Type B pancreatic cell (in vitro differentiated cells): ENCODE measurements at regions not wholly inside any gene's neighbourhood (a gene's known extent, or its start where the extent isn't known, plus 50 kb on each side); places are given as distances from the start of the nearest gene placed in this dataset.

Experiments
- DNase-seq: peaks from one replicate; pipeline ENCODE4 v3.0.0; 2021; ENCODE audit warnings: mixed read lengths; ENCODE audit not compliant: unreplicated experiment; ENCODE audit errors: extremely low spot score
- H3K27ac Mint-ChIP-seq: 2 replicates; pipeline ENCODE4 v1.8.0; 2021; ENCODE audit warnings: mild to moderate bottlenecking, mixed read lengths
- H3K27me3 Mint-ChIP-seq: 2 replicates; pipeline ENCODE4 v1.8.0; 2021; ENCODE audit warnings: mixed read lengths
- H3K36me3 Mint-ChIP-seq: 2 replicates; pipeline ENCODE4 v1.8.0; 2021; ENCODE audit warnings: mixed read lengths
- H3K4me1 Mint-ChIP-seq: one replicate; pipeline ENCODE4 v1.8.0; 2021; ENCODE audit warnings: mixed read lengths; ENCODE audit not compliant: unreplicated experiment
- H3K4me3 Mint-ChIP-seq: 2 replicates; pipeline ENCODE4 v1.8.0; 2021; ENCODE audit warnings: mild to moderate bottlenecking, mixed read lengths
- H3K9me3 Mint-ChIP-seq: 2 replicates; pipeline ENCODE4 v1.8.0; 2021; ENCODE audit warnings: mixed read lengths
- TF ChIP-seq, protein P1 (sequence below): fragments of 200-600 bp; sonication (generic); conservative IDR thresholded peaks from 2 replicates; pipeline ENCODE4 v1.5.0; 2021; ENCODE audit warnings: antibody characterized with exemption, mild to moderate bottlenecking

DNA sequence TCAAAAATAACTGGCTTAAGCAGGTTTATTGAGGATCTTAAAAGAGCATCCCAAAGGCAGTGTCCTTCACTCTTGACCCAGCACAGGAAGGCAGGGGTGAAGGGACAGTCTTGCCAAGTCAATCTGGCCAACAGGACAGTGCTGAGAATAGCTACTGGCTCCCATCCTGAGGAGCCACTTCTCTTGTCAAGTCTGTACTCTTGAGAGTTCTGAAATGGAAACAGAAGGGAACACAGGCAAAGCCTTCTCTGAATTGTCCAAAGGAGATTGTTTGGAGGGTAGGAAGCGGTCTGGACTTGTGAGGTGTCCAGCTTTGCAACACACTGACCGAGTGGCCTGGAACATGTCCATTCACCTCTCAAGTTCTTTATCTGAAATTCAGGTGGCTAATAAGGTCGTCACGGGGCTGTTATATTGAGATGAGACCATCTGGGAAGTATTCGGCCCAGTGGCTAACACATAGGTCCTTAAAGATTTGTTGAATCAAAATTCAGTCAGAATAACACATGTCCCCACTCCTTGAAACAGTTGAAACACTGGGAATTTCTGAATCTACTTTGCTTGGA is 99.5 kb upstream of the FHL2 start:
- DNase-seq: no peak
- Mint-ChIP-seq H3K9me3 (no peaks in the 10 kb centered on the region), H3K27me3 (peaks cover 2% of the 10 kb centered on the region), H3K4me3 (no peak overlapping the region), H3K27ac (no peak overlapping the region), H3K4me1 (peaks cover 8% of the 10 kb centered on the region), H3K36me3 (no peaks in the 10 kb centered on the region)
- TF ChIP-seq, protein P1, sequence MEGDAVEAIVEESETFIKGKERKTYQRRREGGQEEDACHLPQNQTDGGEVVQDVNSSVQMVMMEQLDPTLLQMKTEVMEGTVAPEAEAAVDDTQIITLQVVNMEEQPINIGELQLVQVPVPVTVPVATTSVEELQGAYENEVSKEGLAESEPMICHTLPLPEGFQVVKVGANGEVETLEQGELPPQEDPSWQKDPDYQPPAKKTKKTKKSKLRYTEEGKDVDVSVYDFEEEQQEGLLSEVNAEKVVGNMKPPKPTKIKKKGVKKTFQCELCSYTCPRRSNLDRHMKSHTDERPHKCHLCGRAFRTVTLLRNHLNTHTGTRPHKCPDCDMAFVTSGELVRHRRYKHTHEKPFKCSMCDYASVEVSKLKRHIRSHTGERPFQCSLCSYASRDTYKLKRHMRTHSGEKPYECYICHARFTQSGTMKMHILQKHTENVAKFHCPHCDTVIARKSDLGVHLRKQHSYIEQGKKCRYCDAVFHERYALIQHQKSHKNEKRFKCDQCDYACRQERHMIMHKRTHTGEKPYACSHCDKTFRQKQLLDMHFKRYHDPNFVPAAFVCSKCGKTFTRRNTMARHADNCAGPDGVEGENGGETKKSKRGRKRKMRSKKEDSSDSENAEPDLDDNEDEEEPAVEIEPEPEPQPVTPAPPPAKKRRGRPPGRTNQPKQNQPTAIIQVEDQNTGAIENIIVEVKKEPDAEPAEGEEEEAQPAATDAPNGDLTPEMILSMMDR: no peak

- H3K4me1 Mint-ChIP-seq: peaks cover 8% of the 10 kb centered on the region
- peaks cover 2% of the 10 kb centered on the region for H3K27me3 Mint-ChIP-seq
- no peak overlapping the region for H3K27ac Mint-ChIP-seq
- DNase-seq: no peak
- TF ChIP-seq, protein P1: no peak
- H3K4me3 Mint-ChIP-seq: no peak overlapping the region
- H3K36me3 Mint-ChIP-seq: no peaks in the 10 kb centered on the region
- no peaks in the 10 kb centered on the region for H3K9me3 Mint-ChIP-seq
These were observed 98.2 kb upstream of the FHL2 start for GRCh38 chr2:105497094-105497493.

GRCh38 chr2:105496271-105496670 is 97.4 kb upstream of the FHL2 start:
- Mint-ChIP-seq H3K27ac (no peak overlapping the region), H3K36me3 (no peaks in the 10 kb centered on the region), H3K4me3 (no peak overlapping the region), H3K9me3 (no peaks in the 10 kb centered on the region), H3K27me3 (peaks cover 2% of the 10 kb centered on the region), H3K4me1 (peaks cover 8% of the 10 kb centered on the region)
- TF ChIP-seq, protein P1: no peak
- DNase-seq: no peak

GRCh38 chr2:105494683-105495425 is 96.0 kb upstream of the FHL2 start:
- no peaks in the 10 kb centered on the region for H3K9me3 Mint-ChIP-seq
- DNase-seq: no peak
- H3K27me3 Mint-ChIP-seq: peaks cover 10% of the 10 kb centered on the region
- no peak overlapping the region for H3K4me3 Mint-ChIP-seq
- peaks cover 8% of the 10 kb centered on the region for H3K4me1 Mint-ChIP-seq
- TF ChIP-seq, protein P1: no peak
- no peaks in the 10 kb centered on the region for H3K36me3 Mint-ChIP-seq
- H3K27ac Mint-ChIP-seq: no peak overlapping the region

- Mint-ChIP-seq H3K27ac (no peak overlapping the region), H3K4me3 (no peak overlapping the region), H3K36me3 (no peaks in the 10 kb centered on the region), H3K9me3 (no peaks in the 10 kb centered on the region), H3K4me1 (peaks cover 3% of the 10 kb centered on the region), H3K27me3 (peaks cover 11% of the 10 kb centered on the region)
- no peak for DNase-seq
- TF ChIP-seq, protein P1: no peak
These were observed 92.1 kb upstream of the FHL2 start for GRCh38 chr2:105490956-105491355.
